ENCODE measurements at regions not wholly inside any gene's neighbourhood (a gene's known extent, or its start where the extent isn't known, plus 50 kb on each side); places are given as distances from the start of the nearest gene placed in this dataset.

GRCh38 chr3:127520993-127521392 lies 69.5 kb downstream of the TPRA1 start:
- no peak overlapping the region for H3K4me3 ChIP-seq (ENCODE audit: low read depth in 2 of 2, low read length in 1 of 2)
- no peaks in the 10 kb centered on the region for H3K27me3 ChIP-seq (ENCODE audit: insufficient read depth)
- TF ChIP-seq, protein P1, sequence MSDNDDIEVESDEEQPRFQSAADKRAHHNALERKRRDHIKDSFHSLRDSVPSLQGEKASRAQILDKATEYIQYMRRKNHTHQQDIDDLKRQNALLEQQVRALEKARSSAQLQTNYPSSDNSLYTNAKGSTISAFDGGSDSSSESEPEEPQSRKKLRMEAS (IDR thresholded peaks at IDR 0.05; ENCODE audit: low read depth): no peak
- no peak for TF ChIP-seq ELF1 (IDR thresholded peaks at IDR 0.05)
- no peak for TF ChIP-seq RFX5 (IDR thresholded peaks at IDR 0.05; ENCODE audit: low read length)
- TF ChIP-seq SMC3 (IDR thresholded peaks at IDR 0.05; ENCODE audit: low read depth, low read length): no peak
- no peak for TF ChIP-seq NFIC (IDR thresholded peaks at IDR 0.05; ENCODE audit: borderline replicate concordance)
- no peak for TF ChIP-seq POLR2AphosphoS5 (IDR thresholded peaks at IDR 0.05; ENCODE audit: low read depth, low read length)
- TF ChIP-seq GATA2 (CRISPR knock-in tag; IDR thresholded peaks at IDR 0.05): no peak
- no peak for TF ChIP-seq IRF3 (IDR thresholded peaks at IDR 0.05; ENCODE audit: low read depth, low read length)
- no peak for TF ChIP-seq MXI1 (IDR thresholded peaks at IDR 0.05; ENCODE audit: low read depth, low read length)
- no peak for TF ChIP-seq EZH2phosphoT487 (IDR thresholded peaks at IDR 0.05; ENCODE audit: borderline replicate concordance, low read depth)
- peaks cover 0 to 5% of the 10 kb centered on the region in 2 experiments; a peak in 1 of 4 replicates for H3K4me1 ChIP-seq (ENCODE audit: control insufficient read depth in 1 of 2, insufficient read depth in 2 of 2, low read depth in 1 of 2, low read length in 1 of 2)
- 0 out of 2 replicates have a peak, but pooled peaks cover 5% of the 10 kb centered on the region for H3K9me3 ChIP-seq
- DNase-seq: no peak
- no peaks in the 10 kb centered on the region for H3K9me2 ChIP-seq
- no peak overlapping the region for H3K27ac ChIP-seq (ENCODE audit: low read depth in 2 of 2, low read length in 1 of 2)
- ChIA-PET CTCF (interaction anchor here (0.7 kb wide), 1 partner anchor 27 kb away, joined by 3 read pairs; no protein-coding TSS in a partner anchor), POLR2A (interaction anchor here (0.6 kb wide), 1 partner anchor 35 kb away, joined by 3 read pairs; no protein-coding TSS in a partner anchor)
- no peak overlapping the region for H3K4me2 ChIP-seq
- no peak overlapping the region for H2AFZ ChIP-seq (ENCODE audit: low read depth)
- no peaks in the 10 kb centered on the region for H4K20me1 ChIP-seq (ENCODE audit: insufficient read depth)
- no peak overlapping the region for H3K9ac ChIP-seq
- WGBS (ENCODE audit: low lambda C conversion rate): 49% methylated on average over 4 of the region's 4 CpGs
- H3K36me3 ChIP-seq (replicated peaks in 1 of 2; ENCODE audit: control insufficient read depth in 1 of 2, insufficient read depth in 2 of 2, low read length in 1 of 2): no peaks in the 10 kb centered on the region
- H3K79me2 ChIP-seq (ENCODE audit: insufficient read depth): no peaks in the 10 kb centered on the region
- H3F3A ChIP-seq (replicated peaks; ENCODE audit: insufficient read depth): no peaks in the 10 kb centered on the region

GRCh38 chr3:127518456-127519081 lies 72.0 kb downstream of the TPRA1 start:
- Histone ChIP-seq H3K4me1 (ENCODE audit: control insufficient read depth in 1 of 2, insufficient read depth in 2 of 2, low read depth in 1 of 2, low read length in 1 of 2) (no peaks in the 10 kb centered on the region), H4K20me1 (ENCODE audit: insufficient read depth) (no peaks in the 10 kb centered on the region), H3K9ac (no peak overlapping the region), H3K9me3 (0 out of 2 replicates have a peak, but pooled peaks cover 5% of the 10 kb centered on the region), H3K36me3 (replicated peaks in 1 of 2; ENCODE audit: control insufficient read depth in 1 of 2, insufficient read depth in 2 of 2, low read length in 1 of 2) (no peaks in the 10 kb centered on the region), H3K9me2 (no peaks in the 10 kb centered on the region), H3K4me2 (no peak overlapping the region), H3K79me2 (ENCODE audit: insufficient read depth) (no peaks in the 10 kb centered on the region), H3K27me3 (ENCODE audit: insufficient read depth) (no peaks in the 10 kb centered on the region), H3F3A (replicated peaks; ENCODE audit: insufficient read depth) (no peaks in the 10 kb centered on the region), H2AFZ (ENCODE audit: low read depth) (no peak overlapping the region), H3K27ac (ENCODE audit: low read depth in 2 of 2, low read length in 1 of 2) (no peak overlapping the region), H3K4me3 (ENCODE audit: low read depth in 2 of 2, low read length in 1 of 2) (no peak overlapping the region)
- POLR2A ChIA-PET: no interaction called here
- TF ChIP-seq EZH2phosphoT487 (IDR thresholded peaks at IDR 0.05; ENCODE audit: borderline replicate concordance, low read depth): no peak
- no peak for TF ChIP-seq YY1 (IDR thresholded peaks at IDR 0.05; ENCODE audit: low read depth)
- no peak for TF ChIP-seq RFX5 (IDR thresholded peaks at IDR 0.05; ENCODE audit: low read length)
- TF ChIP-seq POLR2AphosphoS5 (IDR thresholded peaks at IDR 0.05; ENCODE audit: low read depth, low read length): no peak
- no peak for TF ChIP-seq GATA2 (CRISPR knock-in tag; IDR thresholded peaks at IDR 0.05)
- TF ChIP-seq JUND (IDR thresholded peaks at IDR 0.05): no peak
- no peak for TF ChIP-seq FOXJ3 (CRISPR knock-in tag; IDR thresholded peaks at IDR 0.05)
- no peak for TF ChIP-seq REST (IDR thresholded peaks at IDR 0.05; ENCODE audit: low read depth, low read length)
- TF ChIP-seq GABPA (IDR thresholded peaks at IDR 0.05; ENCODE audit: low read depth): no peak
- TF ChIP-seq TEAD4 (IDR thresholded peaks at IDR 0.05; ENCODE audit: borderline replicate concordance, insufficient read depth): no peak
- no peak for TF ChIP-seq NFIC (IDR thresholded peaks at IDR 0.05; ENCODE audit: borderline replicate concordance)
- CTCF ChIA-PET: no interaction called here
- WGBS (ENCODE audit: low lambda C conversion rate): 56% methylated on average over 4 of the region's 4 CpGs
- no peak for DNase-seq

All from SK-N-SH (cell line).